Adrenal gland (tissue), 5 donors: ENCODE measurements at regions not wholly inside any gene's neighbourhood (a gene's known extent, or its start where the extent isn't known, plus 50 kb on each side); places are given as distances from the start of the nearest gene placed in this dataset.

Experiments
- CTCF ChIP-seq, 6 experiments: fragments of 450-650 bp in 4 of 6; fragments of 200-600 bp in 2 of 6; sonication (generic) in 1 of 6; IDR thresholded peaks; 1 replicate in 5 of 6; 2 replicates in 1 of 6; pipeline versions ENCODE4 v1.5.1 to v1.8.0; 2016 to 2021; ENCODE audit warnings: antibody characterized with exemption in 6 of 6, mild to moderate bottlenecking in 2 of 6, moderate library complexity in 1 of 6
- POLR2A ChIP-seq, 2 donors: fragments of 450-650 bp; IDR thresholded peaks; one replicate each; pipeline ENCODE4 v1.6.1; 2017; ENCODE audit warnings: antibody characterized with exemption in 2 of 2, mild to moderate bottlenecking in 2 of 2, moderate library complexity in 1 of 2
- donor health status: DM: no; HTN: no; CAD: no.

- TF ChIP-seq CTCF (IDR thresholded peaks at IDR 0.05) = no peak
- no peak for TF ChIP-seq POLR2A (IDR thresholded peaks at IDR 0.05)
Measured at GRCh38 chr1:96028071-96028470, 693.5 kb upstream of the PTBP2 start.
